Thoracic aorta (tissue), 2 donors: ENCODE measurements at regions not wholly inside any gene's neighbourhood (a gene's known extent, or its start where the extent isn't known, plus 50 kb on each side); places are given as distances from the start of the nearest gene placed in this dataset.

Experiments
- ATAC-seq: fragments of 150-250 bp; one replicate; pipeline ENCODE4 v1.8.0; 2017; ENCODE audit warnings: low read depth; ENCODE audit not compliant: insufficient number of reproducible peaks, low FRiP score
- DNase-seq: peaks from one replicate; pipeline ENCODE4 v3.0.0-alpha.2; 2020; ENCODE audit warnings: low spot score
- H3K27ac ChIP-seq, 2 donors: fragments of 200-600 bp; sonication (generic); 1 replicate in 1 of 2; 2 replicates in 1 of 2; pipeline ENCODE4 v1.5.1; 2016; ENCODE audit warnings: mild to moderate bottlenecking in 2 of 2, moderate library complexity in 2 of 2
- H3K27me3 ChIP-seq: fragments of 200-600 bp; sonication (generic); replicated peaks from 2 replicates; pipeline ENCODE4 v1.6.0; 2016; ENCODE audit warnings: mild to moderate bottlenecking; ENCODE audit not compliant: insufficient read depth
- H3K36me3 ChIP-seq: fragments of 200-600 bp; sonication (generic); one replicate; pipeline ENCODE4 v1.5.1; 2016
- H3K4me1 ChIP-seq, 2 donors: fragments of 200-600 bp; sonication (generic); 1 replicate in 1 of 2; 2 replicates in 1 of 2; pipeline versions ENCODE4 v1.5.1 to v1.6.0; 2016; ENCODE audit warnings: low read depth in 2 of 2, mild to moderate bottlenecking in 1 of 2; ENCODE audit not compliant: control insufficient read depth in 1 of 2
- H3K4me3 ChIP-seq: fragments of 200-600 bp; sonication (generic); 2 replicates; pipeline ENCODE4 v1.5.1; 2016; ENCODE audit warnings: mild to moderate bottlenecking
- H3K9me3 ChIP-seq: fragments of 200-600 bp; sonication (generic); 2 replicates; pipeline ENCODE4 v1.5.1; 2016
- CTCF ChIP-seq: fragments of 200-600 bp; sonication (generic); IDR thresholded peaks from one replicate; pipeline ENCODE4 v1.5.1; 2019; ENCODE audit warnings: antibody characterized with exemption

- ATAC-seq, result no peak
- no peaks in the 10 kb centered on the region for H3K36me3 ChIP-seq
- H3K27me3 ChIP-seq, result no peaks in the 10 kb centered on the region
- H3K9me3 ChIP-seq, result no peaks in the 10 kb centered on the region
- TF ChIP-seq CTCF, result no peak
- no peak overlapping the region for H3K4me3 ChIP-seq
- H3K4me1 ChIP-seq, result no peaks in the 10 kb centered on the region
- no peak for DNase-seq
- no peak overlapping the region for H3K27ac ChIP-seq
Observed at GRCh38 chr18:42306594-42306980, 351.6 kb downstream of the PIK3C3 start.

- ATAC-seq (no peak), DNase-seq (no peak)
- Histone ChIP-seq H3K4me3 (no peak overlapping the region), H3K36me3 (no peaks in the 10 kb centered on the region), H3K4me1 (no peaks in the 10 kb centered on the region), H3K9me3 (no peaks in the 10 kb centered on the region), H3K27me3 (no peaks in the 10 kb centered on the region), H3K27ac (no peak overlapping the region)
- TF ChIP-seq CTCF, result no peak
Observed at GRCh38 chr18:42310956-42311355, 355.9 kb downstream of the PIK3C3 start.

GRCh38 chr18:42326752-42327151, 371.7 kb downstream of the PIK3C3 start:
- Histone ChIP-seq H3K4me3 (no peak overlapping the region), H3K4me1 (no peaks in the 10 kb centered on the region), H3K27me3 (no peaks in the 10 kb centered on the region), H3K9me3 (no peaks in the 10 kb centered on the region), H3K36me3 (no peaks in the 10 kb centered on the region), H3K27ac (no peak overlapping the region)
- no peak for TF ChIP-seq CTCF
- DNase-seq (no peak), ATAC-seq (no peak)

- TF ChIP-seq CTCF, result no peak
- DNase-seq, result no peak
Observed at GRCh38 chr18:42328931-42329330, 373.9 kb downstream of the PIK3C3 start.

GRCh38 chr18:42330296-42330695, 375.3 kb downstream of the PIK3C3 start:
- ATAC-seq (no peak), DNase-seq (no peak)
- TF ChIP-seq CTCF, result no peak

More at GRCh38 chr18:42328931-42329330, 373.9 kb downstream of the PIK3C3 start:
- H3K4me1 ChIP-seq, result no peaks in the 10 kb centered on the region
- no peaks in the 10 kb centered on the region for H3K27me3 ChIP-seq
- ATAC-seq, result no peak
- H3K27ac ChIP-seq, result no peak overlapping the region
- H3K36me3 ChIP-seq, result no peaks in the 10 kb centered on the region
- no peak overlapping the region for H3K4me3 ChIP-seq
- H3K9me3 ChIP-seq, result no peaks in the 10 kb centered on the region

More at GRCh38 chr18:42330296-42330695, 375.3 kb downstream of the PIK3C3 start:
- Histone ChIP-seq H3K9me3 (no peaks in the 10 kb centered on the region), H3K36me3 (no peaks in the 10 kb centered on the region), H3K4me3 (no peak overlapping the region), H3K4me1 (no peaks in the 10 kb centered on the region), H3K27ac (no peak overlapping the region), H3K27me3 (no peaks in the 10 kb centered on the region)
